Fibroblast of skin of left biceps (primary cell): ENCODE measurements at regions not wholly inside any gene's neighbourhood (a gene's known extent, or its start where the extent isn't known, plus 50 kb on each side); places are given as distances from the start of the nearest gene placed in this dataset.

Experiments
- DNase-seq, 2 experiments: peaks; one replicate each; pipeline ENCODE4 v3.0.0-alpha.2; 2013; ENCODE audit warnings: low read depth in 2 of 2

DNA sequence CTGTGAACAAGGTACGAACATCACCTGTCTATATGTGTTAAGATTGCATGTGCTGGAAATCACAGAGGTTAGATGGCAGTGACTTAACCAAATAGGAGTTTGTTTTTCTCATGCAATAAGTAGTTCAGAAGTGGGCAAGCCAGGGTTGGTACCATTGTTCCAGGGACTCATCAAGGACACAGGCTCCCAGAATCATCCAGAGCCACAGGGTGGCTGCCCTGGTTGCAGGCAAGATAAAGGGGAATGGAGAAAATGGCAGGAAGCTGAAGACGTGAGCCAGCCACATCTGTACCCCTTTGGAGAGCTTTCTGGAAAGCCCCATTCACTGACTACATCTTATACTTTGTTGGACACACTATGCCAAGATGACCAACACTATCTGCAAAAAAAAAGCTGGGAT, 126.0 kb upstream of the IL12B start:
- no peak for DNase-seq

DNA sequence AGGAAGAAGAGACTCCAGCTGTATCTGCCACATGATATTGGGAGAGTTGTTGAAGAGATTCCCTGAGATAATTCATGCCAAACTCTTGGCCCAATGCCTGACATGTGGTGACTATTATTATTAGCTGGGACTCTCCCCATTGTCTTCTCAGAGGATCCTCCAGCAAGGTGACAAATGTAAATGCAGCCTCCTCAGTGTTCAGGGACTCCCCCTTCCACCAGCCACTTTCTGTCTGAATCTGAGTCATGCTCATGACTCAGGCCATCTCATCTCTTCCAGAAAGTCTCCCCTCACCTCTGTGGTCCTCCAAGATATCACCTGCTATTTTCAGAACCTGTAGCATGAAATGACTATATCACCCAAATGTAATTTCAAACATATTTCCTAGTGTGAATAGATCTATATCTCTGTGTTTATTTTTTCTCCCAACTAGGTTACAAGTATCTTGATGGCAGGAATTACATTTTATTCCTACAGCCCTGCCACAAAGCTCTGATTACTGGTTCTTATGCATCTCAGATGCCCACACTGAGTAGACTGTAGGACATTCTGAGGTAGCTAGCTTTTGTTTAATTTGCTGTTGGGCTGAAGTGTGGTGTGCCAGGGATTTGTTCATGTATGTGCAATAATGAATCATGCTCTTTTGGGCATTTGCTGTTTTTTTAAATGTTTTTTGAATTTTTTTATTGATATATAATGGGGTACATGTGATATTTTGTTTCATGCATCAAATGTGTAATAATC, 126.6 kb upstream of the IL12B start:
- DNase-seq = no peak

- DNase-seq = no peak
Observed at GRCh38 chr5:159458217-159458711, 128.0 kb upstream of the IL12B start.

GRCh38 chr5:159459132-159459627, 128.9 kb upstream of the IL12B start:
- no peak for DNase-seq

DNA sequence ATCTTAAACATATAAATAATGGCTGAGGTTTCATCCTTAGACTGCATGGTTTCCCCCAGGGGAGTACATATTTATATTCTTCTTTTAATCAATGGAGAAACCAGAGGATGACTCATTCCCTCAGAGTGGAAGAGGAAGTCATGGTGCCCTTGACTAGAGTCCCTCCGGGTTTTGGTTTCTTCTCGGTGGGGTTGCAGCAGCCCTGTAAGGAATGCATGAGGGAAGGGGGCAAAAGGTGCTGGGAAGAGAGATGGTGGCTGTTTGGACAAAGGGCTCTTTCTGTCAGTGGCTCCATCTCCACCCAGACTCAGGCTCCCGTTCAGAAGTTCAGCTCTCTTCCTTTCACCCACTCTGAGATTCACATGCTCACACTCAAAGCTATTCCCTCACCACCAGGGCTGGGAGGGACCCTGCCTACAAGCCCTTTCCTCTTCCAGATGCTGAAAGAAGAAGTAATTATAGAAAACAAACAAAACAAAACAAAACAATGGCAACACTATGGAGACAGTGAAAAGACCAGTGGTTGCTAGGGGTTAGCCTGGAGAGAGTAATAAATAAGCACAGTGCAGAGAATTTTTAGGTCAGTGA, 129.8 kb upstream of the IL12B start:
- DNase-seq = no peak

DNA sequence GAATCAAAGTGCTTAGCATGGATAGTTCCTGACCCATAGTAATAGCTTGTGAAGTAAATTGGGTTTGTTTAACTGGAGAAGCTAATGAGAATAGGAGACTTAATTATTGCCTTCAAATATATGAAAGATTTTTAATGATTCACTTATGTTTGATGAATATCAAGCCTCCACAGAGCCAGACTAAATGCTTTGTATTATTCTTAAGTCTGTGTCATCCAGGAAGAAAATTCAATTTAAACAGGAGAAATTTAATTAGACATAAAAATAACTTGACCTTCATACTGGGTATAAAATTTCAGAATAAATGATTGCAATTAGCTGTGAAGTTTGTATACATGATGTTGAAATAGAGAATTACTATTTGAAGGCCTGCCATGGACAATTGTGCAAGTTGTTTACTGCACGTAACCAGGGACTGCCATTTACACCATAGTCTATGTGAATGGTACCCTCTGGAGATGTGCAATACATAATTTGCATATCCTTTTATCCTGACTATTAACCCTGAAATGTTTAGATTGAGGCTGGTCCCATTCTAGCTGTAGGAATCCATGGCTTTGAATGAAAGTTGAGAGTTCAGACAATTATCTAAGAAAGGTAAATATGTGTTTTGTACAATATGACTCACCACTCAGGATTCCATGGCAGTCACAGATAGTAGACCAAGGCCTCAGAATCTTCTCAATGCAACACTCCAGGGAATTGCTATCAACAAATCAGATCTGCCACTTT, 133.5 kb upstream of the IL12B start:
- DNase-seq = no peak

DNA sequence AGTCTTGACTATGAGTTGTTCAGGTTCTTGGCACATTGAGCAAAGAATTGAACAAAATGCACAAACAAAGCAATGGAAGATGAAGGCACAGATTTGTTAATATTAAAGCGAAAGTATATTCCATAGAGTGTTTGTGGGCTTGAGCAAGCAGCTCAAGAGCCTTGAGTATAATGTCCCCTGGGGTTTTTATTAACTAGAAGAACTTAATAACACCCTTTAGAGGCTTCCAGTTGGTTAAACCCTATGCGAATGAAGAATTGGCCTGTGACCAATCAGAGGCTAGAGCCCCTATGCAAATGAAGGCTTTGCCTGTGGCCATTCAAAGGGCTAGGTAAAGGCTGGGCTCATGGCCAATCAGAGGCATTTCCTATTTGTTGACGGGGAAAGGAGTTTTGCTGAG, 135.3 kb upstream of the IL12B start:
- no peak for DNase-seq

- DNase-seq = no peak
Observed at GRCh38 chr5:159467666-159468065, 137.4 kb upstream of the IL12B start.

- no peak for DNase-seq
Observed at GRCh38 chr5:159469496-159470372, 139.4 kb upstream of the IL12B start.

- no peak for DNase-seq
Observed at GRCh38 chr5:159471904-159472303, 141.6 kb upstream of the IL12B start.

GRCh38 chr5:159475026-159475425, 144.7 kb upstream of the IL12B start:
- DNase-seq = no peak

GRCh38 chr5:159478950-159479349, 148.7 kb upstream of the IL12B start:
- DNase-seq = no peak

- no peak for DNase-seq
Observed at GRCh38 chr5:159480849-159481248, 150.6 kb upstream of the IL12B start.

DNA sequence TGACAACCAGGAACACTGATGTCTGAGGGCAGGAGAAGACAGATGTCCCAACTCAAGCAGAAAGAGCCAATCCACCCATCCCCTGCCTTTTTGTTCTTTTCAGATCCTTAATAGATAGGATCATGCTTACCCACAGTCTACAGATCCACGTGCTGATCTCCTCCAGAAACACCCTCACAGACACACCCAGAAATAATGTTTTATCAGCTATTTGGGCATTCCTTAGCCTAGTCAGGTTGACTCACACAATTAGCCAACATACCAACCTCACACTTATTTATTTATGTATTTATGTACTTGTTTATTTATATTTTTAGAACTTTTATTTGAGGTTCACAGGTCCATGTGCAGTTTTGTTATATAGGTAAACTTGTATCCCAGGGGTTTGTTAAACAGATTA, 151.5 kb upstream of the IL12B start:
- DNase-seq = no peak

DNA sequence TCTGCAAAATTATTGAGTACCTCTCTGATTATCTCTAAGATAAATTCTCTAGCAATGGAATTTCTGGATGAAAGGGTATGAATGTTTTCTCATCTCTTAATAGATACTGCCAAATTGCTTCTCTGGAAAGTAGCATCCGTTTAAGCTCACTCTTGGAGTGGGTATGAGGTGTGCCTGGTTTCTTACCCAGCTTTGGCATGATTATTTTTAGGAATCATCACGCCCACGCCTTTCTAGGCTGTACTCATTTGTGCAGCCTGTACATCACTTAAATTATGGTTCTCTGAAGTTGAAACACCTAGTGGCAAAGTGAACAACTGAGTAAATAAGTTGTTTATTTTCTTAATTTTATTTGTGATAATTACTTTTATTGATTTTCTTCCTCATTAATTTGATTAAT, 156.5 kb upstream of the IL12B start:
- DNase-seq = no peak

DNA sequence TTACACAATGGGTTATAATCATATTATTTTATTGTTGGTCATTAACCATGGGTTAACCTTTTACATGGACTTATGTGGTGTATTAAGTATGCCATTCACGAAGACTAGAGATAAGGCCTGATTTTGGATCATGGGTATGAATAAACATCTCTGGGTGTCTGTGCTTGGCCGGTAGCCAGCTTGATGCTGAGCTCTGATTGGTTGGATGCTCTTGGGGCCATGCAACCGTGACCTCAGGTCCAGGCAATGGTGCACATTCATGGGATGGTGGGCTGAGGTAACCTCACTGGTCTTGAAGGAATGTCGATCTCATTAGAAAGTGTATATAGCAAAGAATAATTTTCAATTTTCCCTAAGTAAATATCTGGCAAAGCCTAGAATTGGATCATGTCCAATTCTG, 158.2 kb upstream of the IL12B start:
- no peak for DNase-seq

DNA sequence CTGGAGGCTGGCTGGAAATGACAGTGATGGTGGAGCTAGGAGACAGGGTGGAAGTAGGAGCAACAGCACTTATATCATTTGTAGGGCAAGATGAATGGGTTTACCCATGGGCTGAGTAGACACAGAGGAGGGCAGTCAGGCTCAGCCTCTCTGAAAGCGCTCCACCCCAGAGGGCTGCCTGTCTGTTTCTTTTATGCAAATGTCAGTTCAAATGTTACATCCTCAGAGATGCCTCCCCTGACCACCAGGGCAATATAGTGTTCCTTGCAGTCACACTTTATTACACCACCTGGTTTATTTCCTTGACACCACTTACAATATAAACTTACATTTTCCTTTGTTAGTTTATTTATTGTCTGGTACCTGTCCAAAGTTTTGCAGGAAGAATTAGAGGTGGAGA, 159.5 kb upstream of the IL12B start:
- DNase-seq = no peak

DNA sequence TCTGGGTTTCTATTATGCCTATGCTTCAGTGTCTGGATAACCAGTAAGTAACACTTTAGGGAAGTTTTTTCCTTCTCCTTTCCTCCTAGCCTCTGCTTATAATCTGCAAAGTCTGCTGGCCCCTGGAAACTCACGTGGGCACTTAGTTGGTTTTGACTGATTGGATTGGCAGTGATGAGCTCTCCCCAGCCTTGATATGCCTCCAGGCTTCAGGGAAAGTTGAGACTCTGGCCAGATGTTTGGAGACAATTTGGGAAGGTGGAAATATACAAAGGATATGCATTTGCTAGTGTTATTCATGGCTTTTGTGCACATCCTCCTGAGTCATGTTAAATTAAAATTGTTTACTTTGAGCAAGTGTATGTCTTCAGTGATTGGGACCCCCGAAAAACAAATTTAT, 160.2 kb upstream of the IL12B start:
- DNase-seq = no peak

GRCh38 chr5:159493696-159494095, 163.4 kb upstream of the IL12B start:
- DNase-seq = no peak

DNA sequence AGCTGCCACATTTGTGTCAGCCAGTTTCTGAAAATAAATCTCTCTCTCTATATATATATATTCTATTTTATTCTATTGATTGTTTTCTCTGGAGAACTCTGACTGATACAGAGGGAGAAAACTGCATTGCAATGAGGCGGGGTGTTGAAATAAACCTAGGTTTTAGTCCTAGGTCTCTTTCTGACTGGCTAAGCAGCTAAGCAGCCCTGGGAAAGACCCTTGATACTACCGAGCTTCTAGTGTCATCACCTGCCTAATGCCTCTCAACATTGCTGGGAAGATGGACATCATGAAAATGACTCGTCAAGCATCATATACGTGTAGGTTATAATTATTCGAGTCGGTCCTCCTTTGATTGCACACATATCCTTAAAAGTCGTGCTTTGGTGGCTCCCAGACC, 166.5 kb upstream of the IL12B start:
- no peak for DNase-seq

- no peak for DNase-seq
Observed at GRCh38 chr5:159497221-159497620, 166.9 kb upstream of the IL12B start.

DNA sequence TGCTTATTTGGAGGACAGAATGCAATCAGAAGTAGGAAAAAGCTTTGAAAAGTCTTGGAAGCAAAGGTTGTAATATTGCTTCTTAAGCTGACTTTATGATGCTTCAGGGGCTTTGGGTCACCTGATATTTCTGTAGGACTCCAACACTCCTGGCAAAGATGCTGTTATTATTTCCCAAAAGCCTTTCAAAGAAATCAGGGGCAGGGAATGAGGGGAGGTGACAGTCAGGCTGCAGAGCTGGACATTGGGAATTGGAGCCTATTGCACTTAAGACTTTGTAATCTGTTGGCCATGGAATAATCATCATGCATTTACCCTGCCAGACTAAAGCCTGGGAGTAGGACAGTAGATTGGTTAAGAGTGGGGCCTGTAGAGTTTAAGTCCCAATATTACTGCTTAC, 168.3 kb upstream of the IL12B start:
- no peak for DNase-seq
